ENCODE measurements at regions not wholly inside any gene's neighbourhood (a gene's known extent, or its start where the extent isn't known, plus 50 kb on each side); places are given as distances from the start of the nearest gene placed in this dataset.

- no peak overlapping the region for H3K27ac ChIP-seq
- TF ChIP-seq CTCF (IDR thresholded peaks at IDR 0.05) (no peak), ZFX (IDR thresholded peaks at IDR 0.05; ENCODE audit: borderline replicate concordance) (no peak)
Measured at GRCh38 chr4:97500423-97500822, 642.9 kb downstream of the STPG2 start.

GRCh38 chr4:97504713-97505112 is 638.6 kb downstream of the STPG2 start:
- H3K27ac ChIP-seq, result no peak overlapping the region
- no peak for TF ChIP-seq CTCF (IDR thresholded peaks at IDR 0.05)
- TF ChIP-seq ZFX (IDR thresholded peaks at IDR 0.05; ENCODE audit: borderline replicate concordance), result no peak

- H3K27ac ChIP-seq, result no peak overlapping the region
- no peak for TF ChIP-seq CTCF (IDR thresholded peaks at IDR 0.05)
- TF ChIP-seq ZFX (IDR thresholded peaks at IDR 0.05; ENCODE audit: borderline replicate concordance), result no peak
Measured at GRCh38 chr4:97507587-97508245, 635.6 kb downstream of the STPG2 start.

Measured in 22Rv1 (cell line).